ENCODE measurements at regions not wholly inside any gene's neighbourhood (a gene's known extent, or its start where the extent isn't known, plus 50 kb on each side); places are given as distances from the start of the nearest gene placed in this dataset.

GRCh38 chr2:187057466-187057865, 208.5 kb upstream of the ZSWIM2 start:
- Histone ChIP-seq H3K4me3 (no peak overlapping the region), H3K4me1 (no peaks in the 10 kb centered on the region), H3K27ac (replicated peaks) (no peak overlapping the region), H3K27me3 (ENCODE audit: low read depth) (no peaks in the 10 kb centered on the region), H3K9me3 (replicated peaks) (peaks cover 7% of the 10 kb centered on the region), H3K36me3 (no peaks in the 10 kb centered on the region)
- TF ChIP-seq CTCF (IDR thresholded peaks at IDR 0.05; ENCODE audit: borderline replicate concordance): no peak
- intact Hi-C loops (cut with micrococcal nuclease): no loop called here
- DNase-seq: no peak

- no peak for TF ChIP-seq CTCF (IDR thresholded peaks at IDR 0.05; ENCODE audit: borderline replicate concordance)
Observed at GRCh38 chr2:187056416-187057334, 207.7 kb upstream of the ZSWIM2 start.

GRCh38 chr2:187055463-187055862, 206.5 kb upstream of the ZSWIM2 start:
- no peaks in the 10 kb centered on the region for H3K36me3 ChIP-seq
- H3K4me3 ChIP-seq: no peak overlapping the region
- TF ChIP-seq CTCF (IDR thresholded peaks at IDR 0.05; ENCODE audit: borderline replicate concordance): no peak
- no peak overlapping the region for H3K27ac ChIP-seq (replicated peaks)
- peaks cover 13% of the 10 kb centered on the region for H3K9me3 ChIP-seq (replicated peaks)
- intact Hi-C loops (cut with micrococcal nuclease): no loop called here
- no peaks in the 10 kb centered on the region for H3K27me3 ChIP-seq (ENCODE audit: low read depth)
- no peaks in the 10 kb centered on the region for H3K4me1 ChIP-seq
- DNase-seq: no peak

More at GRCh38 chr2:187056416-187057334, 207.7 kb upstream of the ZSWIM2 start:
- Histone ChIP-seq H3K36me3 (no peaks in the 10 kb centered on the region), H3K27ac (replicated peaks) (no peak overlapping the region), H3K4me3 (no peak overlapping the region), H3K27me3 (ENCODE audit: low read depth) (no peaks in the 10 kb centered on the region), H3K4me1 (no peaks in the 10 kb centered on the region), H3K9me3 (replicated peaks) (peaks cover 7% of the 10 kb centered on the region)
- intact Hi-C loops (cut with micrococcal nuclease): no loop called here
- DNase-seq: no peak

- Histone ChIP-seq H3K9me3 (replicated peaks) (peaks cover 20% of the 10 kb centered on the region), H3K36me3 (no peaks in the 10 kb centered on the region), H3K4me3 (no peak overlapping the region), H3K27ac (replicated peaks) (no peak overlapping the region), H3K4me1 (no peaks in the 10 kb centered on the region), H3K27me3 (ENCODE audit: low read depth) (no peaks in the 10 kb centered on the region)
- intact Hi-C loops (cut with micrococcal nuclease): no loop called here
- TF ChIP-seq CTCF (IDR thresholded peaks at IDR 0.05; ENCODE audit: borderline replicate concordance): no peak
- DNase-seq: no peak
Observed at GRCh38 chr2:187054501-187055319, 205.7 kb upstream of the ZSWIM2 start.

GRCh38 chr2:187051350-187051749, 202.4 kb upstream of the ZSWIM2 start:
- intact Hi-C loops (cut with micrococcal nuclease): no loop called here

More at GRCh38 chr2:187051350-187051749, 202.4 kb upstream of the ZSWIM2 start:
- H3K4me3 ChIP-seq: no peak overlapping the region
- H3K9me3 ChIP-seq (replicated peaks): peaks cover 48% of the 10 kb centered on the region
- no peaks in the 10 kb centered on the region for H3K27me3 ChIP-seq (ENCODE audit: low read depth)
- no peaks in the 10 kb centered on the region for H3K36me3 ChIP-seq
- DNase-seq: no peak
- no peaks in the 10 kb centered on the region for H3K4me1 ChIP-seq
- TF ChIP-seq CTCF (IDR thresholded peaks at IDR 0.05; ENCODE audit: borderline replicate concordance): no peak
- H3K27ac ChIP-seq (replicated peaks): no peak overlapping the region

Data from left ventricle myocardium inferior (tissue), 1 donor.